Nephron progenitor cell (in vitro differentiated cells): ENCODE measurements at regions not wholly inside any gene's neighbourhood (a gene's known extent, or its start where the extent isn't known, plus 50 kb on each side); places are given as distances from the start of the nearest gene placed in this dataset.

ENCODE experiments used
- DNase-seq: peaks from one replicate; pipeline ENCODE4 v3.0.0; 2021
- H3K27ac Mint-ChIP-seq: 2 replicates; pipeline ENCODE4 v1.8.0; 2021; ENCODE audit warnings: mild to moderate bottlenecking, moderate library complexity, mixed read lengths
- H3K27me3 Mint-ChIP-seq: 2 replicates; pipeline ENCODE4 v1.8.0; 2021; ENCODE audit warnings: mild to moderate bottlenecking, low read depth, mixed read lengths; ENCODE audit not compliant: poor library complexity
- H3K36me3 Mint-ChIP-seq: 2 replicates; pipeline ENCODE4 v1.8.0; 2021; ENCODE audit warnings: low read depth, mixed read lengths
- H3K4me1 Mint-ChIP-seq: 2 replicates; pipeline ENCODE4 v1.8.0; 2021; ENCODE audit warnings: mixed read lengths
- H3K4me3 Mint-ChIP-seq: 2 replicates; pipeline ENCODE4 v1.8.0; 2021; ENCODE audit warnings: mild to moderate bottlenecking, moderate library complexity, mixed read lengths
- H3K9me3 Mint-ChIP-seq: 2 replicates; pipeline ENCODE4 v1.8.0; 2021; ENCODE audit warnings: mild to moderate bottlenecking, moderate library complexity, mixed read lengths
- TF ChIP-seq, protein P1 (sequence below): fragments of 200-600 bp; sonication (generic); IDR thresholded peaks from 2 replicates; pipeline ENCODE4 v1.5.0; 2021; ENCODE audit warnings: antibody characterized with exemption

DNA sequence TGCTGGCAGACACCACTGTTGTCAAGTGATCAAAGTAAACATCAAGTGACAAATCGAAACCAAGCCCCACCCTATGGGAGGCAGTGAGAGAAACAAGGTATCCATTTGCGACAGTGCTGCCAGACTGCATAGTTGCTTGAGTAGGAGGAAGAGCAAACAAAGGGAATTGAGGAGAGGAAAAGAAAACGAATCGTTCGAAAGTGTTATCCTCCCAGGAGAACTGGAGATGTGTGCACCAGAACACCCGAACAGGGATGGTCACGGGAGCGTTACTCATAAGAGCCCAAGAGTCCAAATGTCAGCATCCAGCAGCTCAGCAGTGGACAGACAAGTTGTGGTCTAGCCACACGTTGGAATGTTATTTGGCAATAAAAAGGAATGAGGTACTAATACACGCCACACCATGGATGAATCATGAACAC lies 58.4 kb upstream of the NUP50 start:
- no peak for DNase-seq
- TF ChIP-seq, protein P1, sequence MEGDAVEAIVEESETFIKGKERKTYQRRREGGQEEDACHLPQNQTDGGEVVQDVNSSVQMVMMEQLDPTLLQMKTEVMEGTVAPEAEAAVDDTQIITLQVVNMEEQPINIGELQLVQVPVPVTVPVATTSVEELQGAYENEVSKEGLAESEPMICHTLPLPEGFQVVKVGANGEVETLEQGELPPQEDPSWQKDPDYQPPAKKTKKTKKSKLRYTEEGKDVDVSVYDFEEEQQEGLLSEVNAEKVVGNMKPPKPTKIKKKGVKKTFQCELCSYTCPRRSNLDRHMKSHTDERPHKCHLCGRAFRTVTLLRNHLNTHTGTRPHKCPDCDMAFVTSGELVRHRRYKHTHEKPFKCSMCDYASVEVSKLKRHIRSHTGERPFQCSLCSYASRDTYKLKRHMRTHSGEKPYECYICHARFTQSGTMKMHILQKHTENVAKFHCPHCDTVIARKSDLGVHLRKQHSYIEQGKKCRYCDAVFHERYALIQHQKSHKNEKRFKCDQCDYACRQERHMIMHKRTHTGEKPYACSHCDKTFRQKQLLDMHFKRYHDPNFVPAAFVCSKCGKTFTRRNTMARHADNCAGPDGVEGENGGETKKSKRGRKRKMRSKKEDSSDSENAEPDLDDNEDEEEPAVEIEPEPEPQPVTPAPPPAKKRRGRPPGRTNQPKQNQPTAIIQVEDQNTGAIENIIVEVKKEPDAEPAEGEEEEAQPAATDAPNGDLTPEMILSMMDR = no peak
- Mint-ChIP-seq H3K27me3 (peaks cover 45% of the 10 kb centered on the region), H3K36me3 (no peaks in the 10 kb centered on the region), H3K27ac (no peak overlapping the region), H3K4me3 (no peak overlapping the region), H3K4me1 (peaks cover 20% of the 10 kb centered on the region), H3K9me3 (no peaks in the 10 kb centered on the region)

DNA sequence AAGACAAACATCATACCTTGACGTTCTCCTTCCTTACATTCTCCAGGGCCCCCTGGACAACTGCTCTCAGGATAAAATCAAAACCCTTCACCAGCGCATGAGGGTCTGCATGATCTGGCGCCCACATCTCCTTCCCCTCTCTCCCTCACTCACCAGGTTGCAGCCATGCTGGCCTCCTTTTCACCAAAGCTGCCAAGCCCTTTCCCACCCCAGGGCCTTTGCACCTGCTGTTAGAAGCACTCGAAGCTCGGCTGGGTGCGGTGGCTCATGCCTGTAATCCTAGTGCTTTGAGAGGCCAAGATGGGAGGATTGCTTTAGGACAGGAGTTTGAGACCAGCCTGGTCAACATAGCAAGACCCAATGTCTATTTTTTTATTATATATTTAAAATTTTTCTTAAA lies 56.1 kb upstream of the NUP50 start:
- peaks cover under 1% of the 10 kb centered on the region for H3K9me3 Mint-ChIP-seq

DNA sequence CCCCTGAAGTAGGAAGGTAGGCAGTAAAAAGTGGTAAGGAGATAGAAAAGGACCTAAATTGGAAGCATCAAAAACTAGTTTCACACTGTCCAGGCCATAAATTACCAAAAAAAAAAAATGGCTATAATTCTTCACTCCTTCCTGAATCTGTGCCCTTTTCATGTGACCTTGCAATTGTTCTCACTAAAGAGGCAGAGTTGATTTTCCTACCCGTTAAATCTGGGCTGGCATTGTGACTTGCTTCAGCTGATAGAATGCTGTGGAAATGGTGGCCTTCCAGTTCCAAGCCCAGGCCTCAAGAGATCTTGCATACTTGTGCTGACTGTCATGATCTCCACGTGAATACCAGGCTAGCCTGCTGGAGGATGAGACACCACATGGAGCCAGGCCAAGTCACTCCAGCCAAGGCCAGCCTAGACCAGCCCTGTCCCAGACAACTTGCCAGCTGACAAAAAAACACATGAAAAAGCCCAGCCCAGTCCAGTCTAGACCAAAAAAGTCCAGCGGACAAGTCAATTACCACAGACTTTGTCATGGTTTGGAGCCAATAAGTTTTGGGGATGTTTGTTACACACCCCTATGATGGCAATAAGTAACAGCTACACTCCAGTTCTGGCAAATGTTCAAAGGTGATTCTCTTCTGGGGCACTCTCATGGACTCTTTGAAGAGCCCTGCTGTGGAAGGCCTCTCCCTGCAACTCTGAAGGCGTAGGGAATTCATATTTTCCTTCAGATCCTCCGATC lies 51.4 kb upstream of the NUP50 start:
- DNase-seq = no peak
- Mint-ChIP-seq H3K4me1 (no peaks in the 10 kb centered on the region), H3K27me3 (peaks cover 34% of the 10 kb centered on the region), H3K9me3 (peaks cover 27% of the 10 kb centered on the region), H3K27ac (no peak overlapping the region), H3K4me3 (no peak overlapping the region), H3K36me3 (no peaks in the 10 kb centered on the region)
- TF ChIP-seq, protein P1 = no peak

More for the DNA sequence above, 56.1 kb upstream of the NUP50 start:
- TF ChIP-seq, protein P1 = no peak
- Mint-ChIP-seq H3K4me3 (no peak overlapping the region), H3K27ac (no peak overlapping the region), H3K27me3 (peaks cover 45% of the 10 kb centered on the region), H3K36me3 (no peaks in the 10 kb centered on the region), H3K4me1 (peaks cover 10% of the 10 kb centered on the region)
- no peak for DNase-seq
